ENCODE measurements at regions not wholly inside any gene's neighbourhood (a gene's known extent, or its start where the extent isn't known, plus 50 kb on each side); places are given as distances from the start of the nearest gene placed in this dataset.
A peak's percentile ranks its signal among the peaks of the same experiment; 100 is the strongest.
"Not testable (repeated sequence)": the region's sequence is repeated elsewhere in the genome, so short reads cannot be mapped to it uniquely, and the experiment has no call there.

GRCh38 chr2:48220501-48220900 is 94.0 kb upstream of the FOXN2 start:
- DNase-seq (ENCODE audit: low read depth in 2 of 2), result no peak

- DNase-seq (ENCODE audit: low read depth in 2 of 2), result no peak
Measured at GRCh38 chr2:48221846-48222516, 92.5 kb upstream of the FOXN2 start.

- DNase-seq (ENCODE audit: low read depth in 2 of 2), result no peak
Measured at GRCh38 chr2:48227617-48228344, 86.7 kb upstream of the FOXN2 start.

- DNase-seq (ENCODE audit: low read depth in 2 of 2), result no peak
Measured at GRCh38 chr2:48228345-48228684, 86.2 kb upstream of the FOXN2 start.

GRCh38 chr2:48229063-48229462 is 85.4 kb upstream of the FOXN2 start:
- DNase-seq (ENCODE audit: low read depth in 2 of 2), result no peak

- DNase-seq (ENCODE audit: low read depth in 2 of 2), result no peak
Measured at GRCh38 chr2:48230834-48231233, 83.6 kb upstream of the FOXN2 start.

GRCh38 chr2:48232351-48232750 is 82.1 kb upstream of the FOXN2 start:
- no peak for DNase-seq (ENCODE audit: low read depth in 2 of 2)

- peak in 1 of 2 donors; percentile 2 for DNase-seq (ENCODE audit: low read depth in 2 of 2)
Measured at GRCh38 chr2:48233005-48233404, 81.5 kb upstream of the FOXN2 start.

GRCh38 chr2:48233824-48234223 is 80.7 kb upstream of the FOXN2 start:
- not testable (repeated sequence) for DNase-seq (ENCODE audit: low read depth in 2 of 2)

GRCh38 chr2:48235076-48235475 is 79.4 kb upstream of the FOXN2 start:
- DNase-seq (ENCODE audit: low read depth in 2 of 2), result no peak

- no peak for DNase-seq (ENCODE audit: low read depth in 2 of 2)
Measured at GRCh38 chr2:48238381-48238780, 76.1 kb upstream of the FOXN2 start.

GRCh38 chr2:48240912-48241311 is 73.6 kb upstream of the FOXN2 start:
- no peak for DNase-seq (ENCODE audit: low read depth in 2 of 2)

- DNase-seq (ENCODE audit: low read depth in 2 of 2), result no peak
Measured at GRCh38 chr2:48247206-48247605, 67.3 kb upstream of the FOXN2 start.

- DNase-seq (ENCODE audit: low read depth in 2 of 2), result no peak
Measured at GRCh38 chr2:48248251-48248933, 66.1 kb upstream of the FOXN2 start.

- no peak for DNase-seq (ENCODE audit: low read depth in 2 of 2)
Measured at GRCh38 chr2:48249025-48249424, 65.5 kb upstream of the FOXN2 start.

GRCh38 chr2:48249631-48250473 is 64.6 kb upstream of the FOXN2 start:
- no peak for DNase-seq (ENCODE audit: low read depth in 2 of 2)

GRCh38 chr2:48250474-48250844 is 64.0 kb upstream of the FOXN2 start:
- no peak for DNase-seq (ENCODE audit: low read depth in 2 of 2)

GRCh38 chr2:48250943-48251342 is 63.5 kb upstream of the FOXN2 start:
- DNase-seq (ENCODE audit: low read depth in 2 of 2), result no peak

- DNase-seq (ENCODE audit: low read depth in 2 of 2), result no peak
Measured at GRCh38 chr2:48251437-48252148, 62.9 kb upstream of the FOXN2 start.

GRCh38 chr2:48253301-48253700 is 61.2 kb upstream of the FOXN2 start:
- no peak for DNase-seq (ENCODE audit: low read depth in 2 of 2)

- DNase-seq (ENCODE audit: low read depth in 2 of 2), result no peak
Measured at GRCh38 chr2:48254839-48255238, 59.6 kb upstream of the FOXN2 start.

GRCh38 chr2:48257456-48257855 is 57.0 kb upstream of the FOXN2 start:
- no peak for DNase-seq (ENCODE audit: low read depth in 2 of 2)
